A549 (cell line): ENCODE measurements at regions not wholly inside any gene's neighbourhood (a gene's known extent, or its start where the extent isn't known, plus 50 kb on each side); places are given as distances from the start of the nearest gene placed in this dataset.

ENCODE experiments used
- ATAC-seq, 2 experiments: fragments of 200-7000 bp in 1 of 2; fragments of >200 bp in 1 of 2; cut with Nextera tagmentation in 1 of 2; cut with Tn5 transposase in 1 of 2; 3 replicates each; pipeline versions ENCODE4 v1.8.0 to v1.9.1; 2018 to 2020; ENCODE audit warnings: mild to moderate bottlenecking in 1 of 2, moderate library complexity in 1 of 2
- CTCF ChIA-PET: fragments of 300-600 bp; sonication (Branson Sonifier 250); formaldehyde crosslinking; extraction: SDS; loops from one replicate; lab custom pipeline; 2021; ENCODE audit warnings: antibody characterized with exemption, inconsistent platforms; lab: Yijun Ruan, JAX
- POLR2A ChIA-PET: fragments of 350-600 bp; formaldehyde crosslinking; extraction: SDS; loops from one replicate; lab custom pipeline; 2021; ENCODE audit warnings: antibody characterized with exemption, inconsistent platforms; lab: Yijun Ruan, JAX
- DNase-seq, 2 experiments: peaks; one replicate each; pipeline versions ENCODE4 v3.0.0 to v3.0.0-alpha.2; 2011 to 2016; ENCODE audit warnings: low read depth in 1 of 2, low spot score in 1 of 2
- FAIRE-seq: peaks from 2 replicates; lab custom pipeline; 2011; peaks lifted over from hg19 to GRCh38; lab: Jason Lieb, UNC
- H3K27ac ChIP-seq, 2 experiments: fragments of >200 bp; sonication (Bioruptor Twin); formaldehyde crosslinking; 3 replicates each; pipeline ENCODE4 v1.5.1; 2016 to 2017
- H3K4me1 ChIP-seq: fragments of >200 bp; sonication (Bioruptor Twin); formaldehyde crosslinking; 3 replicates; pipeline ENCODE4 v1.6.1; 2016
- H3K4me2 ChIP-seq: fragments of >200 bp; sonication (Bioruptor Twin); formaldehyde crosslinking; 3 replicates; pipeline ENCODE4 v1.6.1; 2016
- H3K4me3 ChIP-seq: fragments of >200 bp; sonication (Bioruptor Twin); formaldehyde crosslinking; 3 replicates; pipeline ENCODE4 v1.5.1; 2016
- H3K9me3 ChIP-seq: fragments of >200 bp; sonication (Bioruptor Twin); formaldehyde crosslinking; 3 replicates; pipeline ENCODE4 v1.6.1; 2016
- CBX2 ChIP-seq: fragments of 200-600 bp; sonication (generic); IDR thresholded peaks from 2 replicates; pipeline ENCODE4 v1.6.1; 2016; ENCODE audit warnings: low read depth, mild to moderate bottlenecking, borderline replicate concordance
- CBX8 ChIP-seq: fragments of 200-600 bp; sonication (generic); IDR thresholded peaks from 2 replicates; pipeline ENCODE4 v1.6.1; 2016
- ESRRA ChIP-seq: fragments of 150-350 bp; IDR thresholded peaks from 2 replicates; pipeline ENCODE4 v1.6.1; 2014; ENCODE audit warnings: mild to moderate bottlenecking, low read length, borderline replicate concordance
- FOSB ChIP-seq: fragments of 250-450 bp; sonication (Bioruptor Pico); IDR thresholded peaks from 2 replicates; pipeline ENCODE4 v1.5.0; 2020; ENCODE audit warnings: mild to moderate bottlenecking, moderate library complexity
- GATA3 ChIP-seq: IDR thresholded peaks from 2 replicates; pipeline ENCODE4 v1.6.1; 2012; ENCODE audit warnings: borderline replicate concordance
- HEYL ChIP-seq: fragments of 250-450 bp; sonication (Bioruptor Pico); IDR thresholded peaks from 2 replicates; pipeline ENCODE4 v1.8.0; 2021; ENCODE audit warnings: mild to moderate bottlenecking, moderate library complexity
- HOXB13 ChIP-seq: fragments of 250-450 bp; sonication (Bioruptor Pico); IDR thresholded peaks from 2 replicates; pipeline ENCODE4 v1.5.0; 2020; ENCODE audit warnings: low read depth, mild to moderate bottlenecking, moderate library complexity
- HOXB5 ChIP-seq: fragments of 250-450 bp; sonication (Bioruptor Pico); IDR thresholded peaks from 2 replicates; pipeline ENCODE4 v1.5.0; 2020; ENCODE audit warnings: mild to moderate bottlenecking, moderate library complexity
- JUN ChIP-seq, 2 experiments: fragments of >200 bp; sonication (Bioruptor Twin); formaldehyde crosslinking; IDR thresholded peaks; 2 replicates in 1 of 2; 3 replicates in 1 of 2; pipeline ENCODE4 v1.6.1; 2016 to 2017
- JUNB ChIP-seq: fragments of >200 bp; sonication (Bioruptor Twin); formaldehyde crosslinking; IDR thresholded peaks from 2 replicates; pipeline ENCODE4 v1.6.1; 2016
- KDM1A ChIP-seq: fragments of 200-600 bp; sonication (generic); IDR thresholded peaks from 2 replicates; pipeline ENCODE4 v1.6.1; 2016; ENCODE audit warnings: low read depth, mild to moderate bottlenecking
- MAFK ChIP-seq: fragments of 450-650 bp; IDR thresholded peaks from 2 replicates; pipeline ENCODE4 v1.6.1; 2014; ENCODE audit not compliant: partially characterized antibody
- NR3C1 ChIP-seq: fragments of >200 bp; sonication (Bioruptor Twin); formaldehyde crosslinking; IDR thresholded peaks from 3 replicates; pipeline ENCODE4 v1.6.1; 2017
- POLR2A ChIP-seq: IDR thresholded peaks from 2 replicates; pipeline ENCODE4 v1.6.1; 2012; ENCODE audit warnings: mild to moderate bottlenecking, low read length
- RARB ChIP-seq: fragments of 250-450 bp; sonication (Bioruptor Pico); IDR thresholded peaks from 2 replicates; pipeline ENCODE4 v1.8.0; 2021; ENCODE audit warnings: mild to moderate bottlenecking, moderate library complexity
- RNF2 ChIP-seq: fragments of 200-600 bp; sonication (generic); IDR thresholded peaks from 2 replicates; pipeline ENCODE4 v1.6.1; 2016; ENCODE audit warnings: low read depth, mild to moderate bottlenecking, antibody characterized with exemption, moderate library complexity, borderline replicate concordance
- SMC3 ChIP-seq: fragments of >200 bp; sonication (Bioruptor Twin); formaldehyde crosslinking; IDR thresholded peaks from 3 replicates; pipeline ENCODE4 v1.6.1; 2018; ENCODE audit warnings: inconsistent platforms
- TFCP2L1 ChIP-seq: fragments of 250-450 bp; sonication (Bioruptor Pico); IDR thresholded peaks from 2 replicates; pipeline ENCODE4 v1.5.0; 2021; ENCODE audit warnings: mild to moderate bottlenecking
- ZSCAN20 ChIP-seq: fragments of 250-450 bp; sonication (Bioruptor Pico); IDR thresholded peaks from 2 replicates; pipeline ENCODE4 v1.8.0; 2022; ENCODE audit warnings: mild to moderate bottlenecking, moderate library complexity
- WGBS: methylation state at CpG from one replicate; pipeline ENCODE4 v1.1.6; 2017; ENCODE audit errors: missing lambda C conversion rate; 5-methylcytosine and 5-hydroxymethylcytosine counted together
- TF ChIP-seq, protein P1 (sequence below): IDR thresholded peaks from 2 replicates; pipeline ENCODE4 v1.6.1; 2012
- TF ChIP-seq, protein P2 (sequence below): fragments of >200 bp; sonication (Bioruptor Twin); formaldehyde crosslinking; IDR thresholded peaks from 2 replicates; pipeline ENCODE4 v1.6.1; 2016
- TF ChIP-seq, protein P3 (sequence below): IDR thresholded peaks from 2 replicates; pipeline ENCODE4 v1.6.1; 2012; ENCODE audit warnings: low read depth, borderline replicate concordance
- TF ChIP-seq, protein P4 (sequence below): fragments of 250-450 bp; sonication (Bioruptor Pico); IDR thresholded peaks from 2 replicates; pipeline ENCODE4 v1.5.0; 2020; ENCODE audit warnings: low read depth, mild to moderate bottlenecking, moderate library complexity
- TF ChIP-seq, protein P5 (sequence below): fragments of >200 bp; sonication (Bioruptor Twin); formaldehyde crosslinking; IDR thresholded peaks from 3 replicates; pipeline ENCODE4 v1.6.1; 2016
- TF ChIP-seq, protein P6 (sequence below): IDR thresholded peaks from 2 replicates; pipeline ENCODE4 v1.6.1; 2012
- TF ChIP-seq, protein P7 (sequence below): fragments of >200 bp; sonication (Bioruptor Twin); formaldehyde crosslinking; IDR thresholded peaks from 3 replicates; pipeline ENCODE4 v1.5.1; 2016
- TF ChIP-seq, protein P8 (sequence below): fragments of 200-600 bp; sonication (generic); IDR thresholded peaks from 2 replicates; pipeline ENCODE4 v1.6.1; 2016; ENCODE audit warnings: antibody characterized with exemption, mild to moderate bottlenecking, moderate library complexity

DNA sequence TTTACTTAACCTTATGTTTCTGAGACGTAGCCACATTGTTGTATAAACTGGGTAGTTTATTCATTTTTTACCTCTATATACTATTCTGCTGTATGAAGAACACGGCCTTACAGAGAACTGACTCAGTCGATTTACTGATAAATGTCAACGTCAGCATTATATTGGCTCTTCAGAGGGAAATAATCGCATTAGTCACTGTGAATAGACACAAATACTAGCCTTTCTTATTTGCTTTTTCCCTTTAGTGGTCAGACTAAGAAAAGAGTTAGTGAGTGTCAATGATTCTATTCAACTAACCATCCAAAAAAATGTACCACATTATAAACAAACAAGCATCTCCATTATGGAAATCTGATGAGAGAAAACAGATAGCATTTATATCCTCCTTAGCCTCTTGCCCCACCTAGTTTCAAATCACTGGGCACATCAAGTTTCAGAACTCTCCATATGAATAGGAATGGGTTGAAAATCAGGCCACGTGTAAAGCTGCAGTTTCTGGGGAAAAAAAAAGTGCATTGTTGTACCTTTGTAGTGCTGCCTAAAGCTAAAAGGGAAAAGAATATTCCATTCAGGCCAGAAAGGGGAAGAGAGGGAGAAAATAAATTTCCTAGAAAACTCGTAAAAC, 146.7 kb upstream of the VCX3A start:
- WGBS: 0% methylated on average over 7 of the region's 7 CpGs
- no peak for FAIRE-seq
- no peak for ATAC-seq
- H3K9me3 ChIP-seq: no peaks in the 10 kb centered on the region
- no peaks in the 10 kb centered on the region for H3K4me1 ChIP-seq
- H3K27ac ChIP-seq: no peak overlapping the region
- no peak for DNase-seq
- H3K4me2 ChIP-seq: no peak overlapping the region
- ChIA-PET CTCF (no interaction called here), POLR2A (no interaction called here)
- no peak for TF ChIP-seq CBX8
- peak; percentile 88 for TF ChIP-seq MAFK
- no peak overlapping the region for H3K4me3 ChIP-seq

DNA sequence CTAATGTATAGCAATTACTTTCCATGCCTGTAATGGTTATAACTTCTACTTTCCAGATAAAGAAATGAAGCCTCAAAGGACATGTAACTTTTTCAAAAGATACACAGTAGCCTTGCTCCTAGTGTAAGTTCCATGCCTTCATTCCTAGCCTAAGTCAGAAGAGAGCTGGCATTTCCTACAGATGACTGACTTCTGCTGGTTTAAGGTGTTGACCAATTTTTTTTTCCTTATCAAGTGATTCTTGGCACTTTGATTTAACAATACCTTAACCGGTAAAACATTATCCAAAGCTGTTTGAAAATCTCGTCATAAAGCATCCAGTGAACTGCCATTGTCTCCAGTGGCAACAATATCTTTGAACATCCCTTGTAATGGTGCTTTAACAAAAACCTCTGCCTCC, 145.1 kb upstream of the VCX3A start:
- no peaks in the 10 kb centered on the region for H3K4me1 ChIP-seq
- FAIRE-seq (no peak), ATAC-seq (no peak), DNase-seq (no peak)
- H3K4me3 ChIP-seq: no peak overlapping the region
- H3K4me2 ChIP-seq: no peak overlapping the region
- no peak overlapping the region for H3K27ac ChIP-seq
- H3K9me3 ChIP-seq: no peaks in the 10 kb centered on the region
- ChIA-PET POLR2A (no interaction called here), CTCF (interaction anchor here (0.6 kb wide), 1 partner anchor 66 kb away, joined by 3 read pairs; no protein-coding TSS in a partner anchor)
- WGBS: 13% methylated on average over 2 of the region's 2 CpGs
- TF ChIP-seq CBX2 (no peak), NR3C1 (no peak), GATA3 (no peak), RARB (CRISPR knock-in tag) (no peak), JUN (IDR thresholded peaks at IDR 0.05) (no peak), SMC3 (no peak), JUNB (no peak), HOXB5 (CRISPR knock-in tag) (no peak), ZSCAN20 (CRISPR knock-in tag) (no peak), RNF2 (no peak), ESRRA (no peak), POLR2A (no peak)
- TF ChIP-seq, protein P1, sequence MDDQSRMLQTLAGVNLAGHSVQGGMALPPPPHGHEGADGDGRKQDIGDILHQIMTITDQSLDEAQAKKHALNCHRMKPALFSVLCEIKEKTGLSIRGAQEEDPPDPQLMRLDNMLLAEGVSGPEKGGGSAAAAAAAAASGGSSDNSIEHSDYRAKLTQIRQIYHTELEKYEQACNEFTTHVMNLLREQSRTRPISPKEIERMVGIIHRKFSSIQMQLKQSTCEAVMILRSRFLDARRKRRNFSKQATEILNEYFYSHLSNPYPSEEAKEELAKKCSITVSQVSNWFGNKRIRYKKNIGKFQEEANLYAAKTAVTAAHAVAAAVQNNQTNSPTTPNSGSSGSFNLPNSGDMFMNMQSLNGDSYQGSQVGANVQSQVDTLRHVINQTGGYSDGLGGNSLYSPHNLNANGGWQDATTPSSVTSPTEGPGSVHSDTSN: no peak
- TF ChIP-seq, protein P2, sequence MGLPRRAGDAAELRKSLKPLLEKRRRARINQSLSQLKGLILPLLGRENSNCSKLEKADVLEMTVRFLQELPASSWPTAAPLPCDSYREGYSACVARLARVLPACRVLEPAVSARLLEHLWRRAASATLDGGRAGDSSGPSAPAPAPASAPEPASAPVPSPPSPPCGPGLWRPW: no peak
- TF ChIP-seq, protein P3, sequence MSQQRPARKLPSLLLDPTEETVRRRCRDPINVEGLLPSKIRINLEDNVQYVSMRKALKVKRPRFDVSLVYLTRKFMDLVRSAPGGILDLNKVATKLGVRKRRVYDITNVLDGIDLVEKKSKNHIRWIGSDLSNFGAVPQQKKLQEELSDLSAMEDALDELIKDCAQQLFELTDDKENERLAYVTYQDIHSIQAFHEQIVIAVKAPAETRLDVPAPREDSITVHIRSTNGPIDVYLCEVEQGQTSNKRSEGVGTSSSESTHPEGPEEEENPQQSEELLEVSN: no peak
- TF ChIP-seq, protein P4, sequence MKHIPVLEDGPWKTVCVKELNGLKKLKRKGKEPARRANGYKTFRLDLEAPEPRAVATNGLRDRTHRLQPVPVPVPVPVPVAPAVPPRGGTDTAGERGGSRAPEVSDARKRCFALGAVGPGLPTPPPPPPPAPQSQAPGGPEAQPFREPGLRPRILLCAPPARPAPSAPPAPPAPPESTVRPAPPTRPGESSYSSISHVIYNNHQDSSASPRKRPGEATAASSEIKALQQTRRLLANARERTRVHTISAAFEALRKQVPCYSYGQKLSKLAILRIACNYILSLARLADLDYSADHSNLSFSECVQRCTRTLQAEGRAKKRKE (CRISPR knock-in tag): no peak
- TF ChIP-seq, protein P5, sequence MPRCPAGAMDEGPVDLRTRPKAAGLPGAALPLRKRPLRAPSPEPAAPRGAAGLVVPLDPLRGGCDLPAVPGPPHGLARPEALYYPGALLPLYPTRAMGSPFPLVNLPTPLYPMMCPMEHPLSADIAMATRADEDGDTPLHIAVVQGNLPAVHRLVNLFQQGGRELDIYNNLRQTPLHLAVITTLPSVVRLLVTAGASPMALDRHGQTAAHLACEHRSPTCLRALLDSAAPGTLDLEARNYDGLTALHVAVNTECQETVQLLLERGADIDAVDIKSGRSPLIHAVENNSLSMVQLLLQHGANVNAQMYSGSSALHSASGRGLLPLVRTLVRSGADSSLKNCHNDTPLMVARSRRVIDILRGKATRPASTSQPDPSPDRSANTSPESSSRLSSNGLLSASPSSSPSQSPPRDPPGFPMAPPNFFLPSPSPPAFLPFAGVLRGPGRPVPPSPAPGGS: no peak
- TF ChIP-seq, protein P6, sequence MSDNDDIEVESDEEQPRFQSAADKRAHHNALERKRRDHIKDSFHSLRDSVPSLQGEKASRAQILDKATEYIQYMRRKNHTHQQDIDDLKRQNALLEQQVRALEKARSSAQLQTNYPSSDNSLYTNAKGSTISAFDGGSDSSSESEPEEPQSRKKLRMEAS: no peak

DNA sequence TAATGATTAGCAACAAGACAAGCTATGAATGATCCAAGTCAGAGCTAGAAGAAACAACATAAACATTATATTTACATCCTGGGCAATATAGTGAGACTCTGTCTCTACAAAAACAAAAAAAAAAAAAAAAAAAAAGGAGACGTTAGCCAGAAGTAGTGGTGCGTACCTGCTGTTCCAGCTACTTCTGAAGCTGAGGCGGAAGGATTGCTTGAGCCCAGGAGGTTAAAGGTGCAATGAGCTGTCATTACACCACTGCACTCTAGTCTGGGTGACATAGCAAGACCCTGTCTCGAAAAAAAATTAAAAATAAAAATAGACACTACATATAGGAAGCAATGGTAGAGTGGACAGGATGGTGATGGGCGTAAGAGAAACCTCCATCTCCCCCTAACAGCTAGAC, 144.6 kb upstream of the VCX3A start:
- H3K4me3 ChIP-seq: no peak overlapping the region
- no peak overlapping the region for H3K27ac ChIP-seq
- WGBS: 13% methylated on average over 5 of the region's 5 CpGs
- ATAC-seq (no peak), DNase-seq (no peak), FAIRE-seq (no peak)
- CTCF ChIA-PET: no interaction called here
- POLR2A ChIA-PET: interaction anchor here (0.6 kb wide), 1 partner anchor 521 kb away, joined by 5 read pairs; no protein-coding TSS in a partner anchor
- no peaks in the 10 kb centered on the region for H3K9me3 ChIP-seq
- no peaks in the 10 kb centered on the region for H3K4me1 ChIP-seq
- H3K4me2 ChIP-seq: no peak overlapping the region
- TF ChIP-seq KDM1A (no peak), TFCP2L1 (CRISPR knock-in tag) (no peak), HEYL (CRISPR knock-in tag) (no peak), HOXB13 (no peak), FOSB (CRISPR knock-in tag) (no peak)
- TF ChIP-seq, protein P7, sequence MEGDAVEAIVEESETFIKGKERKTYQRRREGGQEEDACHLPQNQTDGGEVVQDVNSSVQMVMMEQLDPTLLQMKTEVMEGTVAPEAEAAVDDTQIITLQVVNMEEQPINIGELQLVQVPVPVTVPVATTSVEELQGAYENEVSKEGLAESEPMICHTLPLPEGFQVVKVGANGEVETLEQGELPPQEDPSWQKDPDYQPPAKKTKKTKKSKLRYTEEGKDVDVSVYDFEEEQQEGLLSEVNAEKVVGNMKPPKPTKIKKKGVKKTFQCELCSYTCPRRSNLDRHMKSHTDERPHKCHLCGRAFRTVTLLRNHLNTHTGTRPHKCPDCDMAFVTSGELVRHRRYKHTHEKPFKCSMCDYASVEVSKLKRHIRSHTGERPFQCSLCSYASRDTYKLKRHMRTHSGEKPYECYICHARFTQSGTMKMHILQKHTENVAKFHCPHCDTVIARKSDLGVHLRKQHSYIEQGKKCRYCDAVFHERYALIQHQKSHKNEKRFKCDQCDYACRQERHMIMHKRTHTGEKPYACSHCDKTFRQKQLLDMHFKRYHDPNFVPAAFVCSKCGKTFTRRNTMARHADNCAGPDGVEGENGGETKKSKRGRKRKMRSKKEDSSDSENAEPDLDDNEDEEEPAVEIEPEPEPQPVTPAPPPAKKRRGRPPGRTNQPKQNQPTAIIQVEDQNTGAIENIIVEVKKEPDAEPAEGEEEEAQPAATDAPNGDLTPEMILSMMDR: no peak
- TF ChIP-seq, protein P8, sequence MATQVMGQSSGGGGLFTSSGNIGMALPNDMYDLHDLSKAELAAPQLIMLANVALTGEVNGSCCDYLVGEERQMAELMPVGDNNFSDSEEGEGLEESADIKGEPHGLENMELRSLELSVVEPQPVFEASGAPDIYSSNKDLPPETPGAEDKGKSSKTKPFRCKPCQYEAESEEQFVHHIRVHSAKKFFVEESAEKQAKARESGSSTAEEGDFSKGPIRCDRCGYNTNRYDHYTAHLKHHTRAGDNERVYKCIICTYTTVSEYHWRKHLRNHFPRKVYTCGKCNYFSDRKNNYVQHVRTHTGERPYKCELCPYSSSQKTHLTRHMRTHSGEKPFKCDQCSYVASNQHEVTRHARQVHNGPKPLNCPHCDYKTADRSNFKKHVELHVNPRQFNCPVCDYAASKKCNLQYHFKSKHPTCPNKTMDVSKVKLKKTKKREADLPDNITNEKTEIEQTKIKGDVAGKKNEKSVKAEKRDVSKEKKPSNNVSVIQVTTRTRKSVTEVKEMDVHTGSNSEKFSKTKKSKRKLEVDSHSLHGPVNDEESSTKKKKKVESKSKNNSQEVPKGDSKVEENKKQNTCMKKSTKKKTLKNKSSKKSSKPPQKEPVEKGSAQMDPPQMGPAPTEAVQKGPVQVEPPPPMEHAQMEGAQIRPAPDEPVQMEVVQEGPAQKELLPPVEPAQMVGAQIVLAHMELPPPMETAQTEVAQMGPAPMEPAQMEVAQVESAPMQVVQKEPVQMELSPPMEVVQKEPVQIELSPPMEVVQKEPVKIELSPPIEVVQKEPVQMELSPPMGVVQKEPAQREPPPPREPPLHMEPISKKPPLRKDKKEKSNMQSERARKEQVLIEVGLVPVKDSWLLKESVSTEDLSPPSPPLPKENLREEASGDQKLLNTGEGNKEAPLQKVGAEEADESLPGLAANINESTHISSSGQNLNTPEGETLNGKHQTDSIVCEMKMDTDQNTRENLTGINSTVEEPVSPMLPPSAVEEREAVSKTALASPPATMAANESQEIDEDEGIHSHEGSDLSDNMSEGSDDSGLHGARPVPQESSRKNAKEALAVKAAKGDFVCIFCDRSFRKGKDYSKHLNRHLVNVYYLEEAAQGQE: no peak
